GM18499 (cell line): ENCODE measurements at regions not wholly inside any gene's neighbourhood (a gene's known extent, or its start where the extent isn't known, plus 50 kb on each side); places are given as distances from the start of the nearest gene placed in this dataset.

Experiments used
- ATAC-seq: cut with Tn5 transposase; IDR thresholded peaks from one replicate; pipeline ENCODE4 v1.9.1; 2021; ENCODE audit warnings: moderate number of reproducible peaks; ENCODE audit not compliant: insufficient read depth, unreplicated experiment

DNA sequence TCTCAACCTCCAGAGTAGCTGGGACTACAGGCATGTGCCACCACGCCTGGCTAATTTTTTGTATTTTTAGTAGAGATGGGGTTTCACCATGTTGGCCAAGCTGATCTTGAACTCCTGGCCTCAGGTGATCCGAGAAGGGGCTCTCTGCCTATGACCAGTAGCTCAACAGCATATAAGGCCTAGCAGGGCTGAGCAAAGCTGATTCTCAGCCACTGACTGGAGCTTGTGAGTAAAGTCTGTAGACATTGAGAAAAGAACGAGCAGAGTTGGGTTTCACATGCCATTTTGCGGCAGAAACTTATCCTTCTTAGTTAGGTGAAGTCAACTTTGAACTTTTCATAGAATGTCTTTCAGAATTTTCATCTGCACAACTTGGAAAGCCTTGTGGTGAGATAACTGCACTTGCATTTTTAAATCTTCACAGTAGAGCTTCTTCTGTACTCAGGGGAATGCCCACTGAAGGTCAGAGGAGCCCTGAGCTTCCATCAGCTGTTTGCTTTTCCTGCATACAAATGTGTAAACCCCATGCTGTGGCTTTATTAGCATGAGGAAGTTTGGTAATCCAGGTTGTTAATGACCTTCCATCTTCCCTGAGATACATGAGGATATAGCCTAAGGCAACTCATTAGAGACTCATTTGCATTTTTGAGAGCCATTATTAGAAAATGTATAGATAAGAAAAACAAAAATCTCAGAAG lies 602.4 kb downstream of the METTL4 start:
- ATAC-seq, result no peak

DNA sequence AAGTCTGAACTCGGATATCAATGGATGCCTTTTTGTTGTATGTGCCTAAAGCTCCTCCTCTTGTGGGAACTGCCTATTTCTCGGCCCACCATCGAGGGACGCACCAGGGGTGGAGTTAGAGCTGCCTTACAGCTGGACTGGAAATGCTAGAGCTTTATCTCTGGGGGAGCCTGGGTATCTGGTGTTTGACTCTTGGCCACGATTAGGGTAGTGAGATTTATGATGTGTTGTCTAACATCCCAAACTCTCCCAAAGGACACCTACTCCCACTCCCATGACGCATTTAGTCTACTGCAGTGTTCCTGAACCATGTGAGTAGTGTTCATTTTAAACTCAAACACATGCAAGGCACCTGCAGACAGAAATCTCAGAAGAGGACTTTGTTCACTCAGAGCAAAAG lies 594.8 kb downstream of the METTL4 start:
- no peak for ATAC-seq

GRCh38 chr18:1982056-1982455 lies 589.2 kb downstream of the METTL4 start:
- no peak for ATAC-seq

GRCh38 chr18:1983746-1984515 lies 587.4 kb downstream of the METTL4 start:
- no peak for ATAC-seq

DNA sequence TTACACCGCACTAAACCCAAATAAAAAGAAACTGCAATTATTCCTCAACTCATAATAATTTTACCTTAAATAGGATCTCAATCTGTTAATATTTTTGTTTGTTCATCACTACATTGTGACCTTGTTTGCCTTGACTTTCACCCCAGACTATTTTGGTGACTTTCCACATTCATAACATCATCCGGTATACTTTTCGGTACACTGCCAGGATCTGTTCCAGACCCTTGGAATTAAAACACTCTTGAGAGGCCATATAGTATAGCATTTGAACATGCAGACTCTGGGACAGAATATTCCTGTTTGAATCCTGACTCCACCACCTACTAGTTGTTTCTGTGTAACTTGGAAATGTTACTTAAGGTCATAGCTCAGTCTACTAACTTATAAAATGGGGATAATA lies 577.4 kb downstream of the METTL4 start:
- no peak for ATAC-seq

DNA sequence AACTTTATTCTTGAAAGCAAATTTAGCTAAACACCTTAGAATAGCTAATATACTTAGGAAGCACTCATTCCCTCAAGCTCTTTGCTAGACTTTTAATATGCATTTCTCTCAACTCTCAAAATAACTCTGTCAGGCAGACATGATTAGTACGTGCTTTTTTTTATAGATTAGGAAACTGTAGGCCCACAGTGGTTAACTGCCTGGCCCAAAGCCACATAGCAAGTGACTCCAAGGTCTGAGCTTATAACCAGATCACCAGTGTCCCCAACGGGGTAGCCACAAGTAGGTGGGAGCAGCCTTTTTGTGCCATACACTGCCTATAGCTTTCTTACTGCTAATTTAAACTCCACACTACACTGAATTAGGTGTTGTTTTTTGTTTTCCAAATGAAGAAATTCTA lies 576.8 kb downstream of the METTL4 start:
- ATAC-seq, result no peak

GRCh38 chr18:1995041-1995612 lies 576.2 kb downstream of the METTL4 start:
- ATAC-seq, result no peak

GRCh38 chr18:1998121-1998520 lies 573.2 kb downstream of the METTL4 start:
- no peak for ATAC-seq

DNA sequence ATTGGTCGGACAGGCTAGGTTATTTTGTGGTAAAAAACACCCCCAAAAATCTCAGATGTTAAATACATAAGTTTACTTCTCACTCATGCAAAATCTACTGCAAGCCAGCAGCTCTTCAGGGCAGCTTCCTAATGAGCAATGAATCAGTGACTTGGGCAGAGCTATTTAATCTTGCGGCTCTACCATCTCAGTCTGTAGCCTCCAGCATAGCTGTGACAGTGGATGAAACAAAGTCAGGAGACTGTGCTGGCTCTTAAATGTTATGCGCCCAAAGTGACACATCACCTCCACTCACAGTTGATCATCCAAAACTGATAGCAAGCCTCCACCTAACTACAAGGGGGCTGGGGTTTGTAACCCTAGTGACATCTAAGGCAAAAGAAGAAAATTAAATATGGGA lies 571.9 kb downstream of the METTL4 start:
- ATAC-seq, result no peak

- no peak for ATAC-seq
Measured at GRCh38 chr18:2002151-2002550, 569.2 kb downstream of the METTL4 start.

DNA sequence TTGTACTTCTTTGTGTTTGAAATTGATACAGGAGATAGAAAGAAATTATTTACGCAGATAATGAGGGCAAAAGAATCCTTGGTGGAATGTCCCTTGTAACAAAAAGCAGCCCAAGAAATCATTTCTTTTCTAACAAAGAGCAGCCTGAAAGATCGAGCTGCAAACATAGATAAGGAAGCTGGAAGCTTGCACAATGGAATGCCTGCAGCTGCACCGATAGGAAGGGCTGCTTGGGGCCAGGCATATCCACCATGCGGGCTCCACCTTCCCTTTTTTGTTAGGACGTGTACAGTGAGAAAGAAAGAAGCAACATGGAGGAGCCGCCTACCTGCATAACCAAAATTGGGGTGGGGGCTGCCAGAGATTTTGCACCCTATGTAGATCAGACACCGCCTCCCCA lies 568.7 kb downstream of the METTL4 start:
- ATAC-seq, result no peak

DNA sequence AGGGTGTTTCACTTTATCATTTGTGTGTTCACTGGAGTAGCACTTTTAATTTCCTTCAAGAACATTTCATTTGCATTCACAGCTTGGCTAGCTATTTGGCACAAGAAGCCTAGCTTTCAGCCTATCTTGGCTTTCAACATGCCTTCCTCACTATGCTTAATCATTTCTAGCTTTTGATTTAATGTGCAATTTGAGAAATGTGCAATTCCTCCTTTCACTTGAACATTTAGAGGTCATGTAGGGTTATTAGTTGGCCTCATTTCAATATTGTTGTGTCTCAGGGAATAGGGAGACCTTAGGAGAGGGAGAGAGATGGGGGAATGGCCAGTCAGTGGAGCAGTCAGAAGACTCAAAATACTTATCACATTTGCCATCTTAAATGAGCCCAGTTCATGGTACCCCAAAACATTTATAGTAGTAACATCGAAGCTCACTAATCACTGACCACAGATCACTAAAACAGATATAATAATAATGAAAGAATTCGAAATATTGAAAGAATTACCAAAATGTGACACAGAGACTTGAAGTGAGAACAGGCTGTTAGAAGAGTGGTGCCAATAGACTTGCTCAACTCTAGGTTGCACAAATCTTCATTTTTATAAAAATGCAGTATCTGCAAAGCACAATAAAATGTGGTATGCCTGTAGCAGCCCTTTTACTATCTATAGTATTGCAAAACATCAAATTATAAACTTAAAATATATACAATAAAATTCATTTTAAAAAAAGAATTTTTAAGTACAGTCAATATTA lies 561.2 kb downstream of the METTL4 start:
- ATAC-seq, result no peak

DNA sequence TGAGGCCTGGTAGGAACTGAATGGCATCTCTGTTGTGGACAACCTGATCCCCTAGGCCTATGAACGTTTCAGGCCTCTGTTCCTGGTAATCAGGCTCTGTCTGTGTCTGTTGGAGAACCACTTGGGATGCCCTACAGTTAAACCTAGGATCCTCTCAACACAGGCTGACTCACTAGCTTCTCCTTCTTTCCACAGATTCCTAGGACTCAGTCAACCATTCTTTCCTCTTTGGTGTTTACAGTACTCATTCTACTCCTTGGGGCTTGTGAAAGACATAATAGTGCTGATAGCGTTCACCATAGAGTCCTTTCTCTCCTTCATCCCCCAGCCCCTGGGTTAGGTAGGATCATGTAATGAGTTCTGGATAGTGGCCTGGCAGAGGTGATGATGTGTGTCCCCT lies 544.3 kb downstream of the METTL4 start:
- no peak for ATAC-seq

- no peak for ATAC-seq
Measured at GRCh38 chr18:2027756-2028155, 543.5 kb downstream of the METTL4 start.

DNA sequence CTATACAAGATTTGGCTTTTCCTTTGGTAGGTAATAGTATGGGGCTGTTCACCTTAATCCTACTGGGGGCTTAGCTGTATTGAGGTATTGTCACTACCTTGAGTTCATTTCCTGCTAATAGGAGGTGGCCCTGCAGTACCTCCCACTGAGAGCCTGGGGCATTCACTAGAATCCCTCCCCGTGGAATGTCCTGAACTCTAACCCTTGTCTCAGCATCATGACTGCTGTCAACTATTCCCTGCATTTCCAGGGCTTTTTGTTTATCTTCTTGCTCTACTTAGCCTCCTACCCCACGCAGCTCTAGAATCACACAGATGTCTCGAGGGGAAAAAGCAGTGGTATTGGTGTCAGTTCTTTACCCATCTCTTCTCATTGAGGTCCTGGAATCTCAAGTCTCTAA lies 542.3 kb downstream of the METTL4 start:
- no peak for ATAC-seq

DNA sequence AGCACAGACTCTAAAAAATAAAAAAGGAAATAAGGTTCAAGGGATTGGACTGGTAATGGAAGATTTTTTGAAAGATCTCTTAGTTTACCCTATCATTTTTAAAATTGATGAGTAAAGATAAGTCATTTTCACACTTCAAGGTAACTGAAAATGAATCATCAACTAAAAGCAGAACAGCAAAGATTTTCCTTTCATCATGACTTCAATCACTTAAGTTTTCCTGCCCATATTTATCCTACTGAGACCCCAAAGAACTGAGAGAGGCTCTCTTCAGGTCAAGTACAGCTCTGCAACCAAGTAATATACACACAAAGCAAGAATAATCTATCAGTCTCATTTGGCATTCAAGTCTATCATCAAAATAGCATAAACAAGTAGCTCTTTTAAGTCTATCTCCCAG lies 540.7 kb downstream of the METTL4 start:
- ATAC-seq, result no peak

DNA sequence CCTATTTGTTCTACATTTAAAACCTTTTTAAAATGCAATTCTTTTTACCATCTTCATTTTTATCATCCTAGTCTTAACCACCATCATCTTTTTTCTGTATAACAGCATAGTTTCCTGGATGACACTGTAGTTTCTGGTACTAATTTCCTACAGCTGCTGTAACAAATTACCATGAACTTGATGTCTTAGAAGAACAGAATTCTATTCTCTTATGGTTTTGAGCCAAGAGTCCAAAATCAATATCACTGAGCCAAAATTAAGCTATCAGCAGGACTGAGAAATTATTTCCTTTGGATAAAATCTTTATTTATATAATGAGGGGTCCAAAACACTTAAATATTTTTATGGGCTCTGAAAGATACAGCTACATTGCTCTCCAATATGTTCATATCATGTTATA lies 539.3 kb downstream of the METTL4 start:
- no peak for ATAC-seq

DNA sequence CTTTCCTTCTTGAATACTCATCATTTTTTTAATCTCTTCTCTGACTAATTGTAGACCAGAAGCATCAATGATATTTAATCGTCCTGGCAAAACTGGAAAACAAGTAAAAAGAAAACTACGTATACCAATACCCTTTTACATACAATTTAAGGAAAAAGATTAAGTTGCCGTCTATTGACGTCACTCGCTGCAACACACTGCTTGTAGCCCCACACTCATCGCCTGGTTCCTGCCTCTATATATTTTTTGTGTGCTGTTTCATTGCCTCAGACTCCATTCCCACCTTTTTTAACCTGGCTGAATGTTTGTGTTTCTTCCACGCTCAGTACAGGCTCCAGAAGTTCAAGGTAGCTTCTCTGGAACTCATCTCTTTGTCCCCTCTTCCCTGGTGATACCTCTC lies 536.2 kb downstream of the METTL4 start:
- ATAC-seq, result no peak

- no peak for ATAC-seq
Measured at GRCh38 chr18:2036086-2036485, 535.2 kb downstream of the METTL4 start.

DNA sequence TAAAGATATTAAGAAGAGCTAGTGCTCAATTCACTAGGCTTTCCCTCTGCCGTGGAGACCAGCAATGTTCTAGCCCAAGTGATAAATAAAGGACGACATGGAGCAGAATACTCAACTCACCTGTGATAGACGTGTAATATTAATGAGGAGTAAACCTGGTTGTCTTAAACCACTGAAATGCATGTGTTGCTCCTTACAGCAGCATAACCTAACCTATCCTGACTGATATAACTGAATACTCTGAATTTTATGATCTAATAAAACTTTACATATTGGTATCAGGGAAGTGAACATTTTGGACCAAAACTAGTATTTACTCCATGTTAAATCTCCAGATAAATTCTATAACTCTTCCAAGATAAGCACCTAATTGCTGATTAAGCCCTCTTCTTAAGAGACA lies 531.0 kb downstream of the METTL4 start:
- no peak for ATAC-seq

GRCh38 chr18:2049986-2050385 lies 521.3 kb downstream of the METTL4 start:
- ATAC-seq, result no peak
